ENCODE measurements at regions not wholly inside any gene's neighbourhood (a gene's known extent, or its start where the extent isn't known, plus 50 kb on each side); places are given as distances from the start of the nearest gene placed in this dataset.
A peak's percentile ranks its signal among the peaks of the same experiment; 100 is the strongest.
"Not testable (repeated sequence)": the region's sequence is repeated elsewhere in the genome, so short reads cannot be mapped to it uniquely, and the experiment has no call there.

GRCh38 chr12:8373744-8374143 lies 82.0 kb upstream of the CLEC6A start:
- TF ChIP-seq, protein P1, sequence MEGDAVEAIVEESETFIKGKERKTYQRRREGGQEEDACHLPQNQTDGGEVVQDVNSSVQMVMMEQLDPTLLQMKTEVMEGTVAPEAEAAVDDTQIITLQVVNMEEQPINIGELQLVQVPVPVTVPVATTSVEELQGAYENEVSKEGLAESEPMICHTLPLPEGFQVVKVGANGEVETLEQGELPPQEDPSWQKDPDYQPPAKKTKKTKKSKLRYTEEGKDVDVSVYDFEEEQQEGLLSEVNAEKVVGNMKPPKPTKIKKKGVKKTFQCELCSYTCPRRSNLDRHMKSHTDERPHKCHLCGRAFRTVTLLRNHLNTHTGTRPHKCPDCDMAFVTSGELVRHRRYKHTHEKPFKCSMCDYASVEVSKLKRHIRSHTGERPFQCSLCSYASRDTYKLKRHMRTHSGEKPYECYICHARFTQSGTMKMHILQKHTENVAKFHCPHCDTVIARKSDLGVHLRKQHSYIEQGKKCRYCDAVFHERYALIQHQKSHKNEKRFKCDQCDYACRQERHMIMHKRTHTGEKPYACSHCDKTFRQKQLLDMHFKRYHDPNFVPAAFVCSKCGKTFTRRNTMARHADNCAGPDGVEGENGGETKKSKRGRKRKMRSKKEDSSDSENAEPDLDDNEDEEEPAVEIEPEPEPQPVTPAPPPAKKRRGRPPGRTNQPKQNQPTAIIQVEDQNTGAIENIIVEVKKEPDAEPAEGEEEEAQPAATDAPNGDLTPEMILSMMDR (IDR thresholded peaks at IDR 0.05; ENCODE audit: low read depth, low read length): peak; percentile 34; the same call in 1 of the 2 replicates
- not testable (repeated sequence) for TF ChIP-seq EZH2phosphoT487 (IDR thresholded peaks at IDR 0.05; ENCODE audit: low read depth)
